Tibial nerve (tissue), 4 donors: ENCODE measurements at regions not wholly inside any gene's neighbourhood (a gene's known extent, or its start where the extent isn't known, plus 50 kb on each side); places are given as distances from the start of the nearest gene placed in this dataset.

ENCODE experiments used
- CTCF ChIP-seq, 5 experiments: fragments of 200-600 bp in 3 of 5; fragments of 450-650 bp in 2 of 5; sonication (generic) in 3 of 5; IDR thresholded peaks; one replicate each; pipeline ENCODE4 v1.5.1; 2016 to 2019; ENCODE audit warnings: antibody characterized with exemption in 5 of 5, mild to moderate bottlenecking in 3 of 5, moderate library complexity in 2 of 5
- EP300 ChIP-seq, 2 donors: sonication (generic); formaldehyde crosslinking; IDR thresholded peaks; one replicate each; pipeline ENCODE4 v1.6.1; 2017; ENCODE audit warnings: antibody characterized with exemption in 2 of 2, mild to moderate bottlenecking in 1 of 2
- POLR2A ChIP-seq, 2 donors: fragments of 450-650 bp; IDR thresholded peaks; one replicate each; pipeline ENCODE4 v1.6.1; 2017; ENCODE audit warnings: antibody characterized with exemption in 2 of 2, mild to moderate bottlenecking in 2 of 2, moderate library complexity in 2 of 2

GRCh38 chr2:132255714-132256113 lies 94.0 kb upstream of the ANKRD30BL start:
- TF ChIP-seq CTCF (IDR thresholded peaks at IDR 0.05) (no peak), POLR2A (IDR thresholded peaks at IDR 0.05) (no peak), EP300 (IDR thresholded peaks at IDR 0.05) (no peak)
